ENCODE measurements at regions not wholly inside any gene's neighbourhood (a gene's known extent, or its start where the extent isn't known, plus 50 kb on each side); places are given as distances from the start of the nearest gene placed in this dataset.

- Histone ChIP-seq H3K27ac (no peak overlapping the region), H3K9me3 (no peaks in the 10 kb centered on the region), H3K36me3 (no peaks in the 10 kb centered on the region), H3K4me3 (replicated peaks in 1 of 3) (no peak overlapping the region), H3K27me3 (no peaks in the 10 kb centered on the region), H3K4me1 (no peaks in the 10 kb centered on the region)
- 86 to 90% methylated on average over 3 of the region's 3 CpGs for WGBS, 2 donors
- TF ChIP-seq POLR2A (IDR thresholded peaks at IDR 0.05) = no peak
- TF ChIP-seq, protein P1, sequence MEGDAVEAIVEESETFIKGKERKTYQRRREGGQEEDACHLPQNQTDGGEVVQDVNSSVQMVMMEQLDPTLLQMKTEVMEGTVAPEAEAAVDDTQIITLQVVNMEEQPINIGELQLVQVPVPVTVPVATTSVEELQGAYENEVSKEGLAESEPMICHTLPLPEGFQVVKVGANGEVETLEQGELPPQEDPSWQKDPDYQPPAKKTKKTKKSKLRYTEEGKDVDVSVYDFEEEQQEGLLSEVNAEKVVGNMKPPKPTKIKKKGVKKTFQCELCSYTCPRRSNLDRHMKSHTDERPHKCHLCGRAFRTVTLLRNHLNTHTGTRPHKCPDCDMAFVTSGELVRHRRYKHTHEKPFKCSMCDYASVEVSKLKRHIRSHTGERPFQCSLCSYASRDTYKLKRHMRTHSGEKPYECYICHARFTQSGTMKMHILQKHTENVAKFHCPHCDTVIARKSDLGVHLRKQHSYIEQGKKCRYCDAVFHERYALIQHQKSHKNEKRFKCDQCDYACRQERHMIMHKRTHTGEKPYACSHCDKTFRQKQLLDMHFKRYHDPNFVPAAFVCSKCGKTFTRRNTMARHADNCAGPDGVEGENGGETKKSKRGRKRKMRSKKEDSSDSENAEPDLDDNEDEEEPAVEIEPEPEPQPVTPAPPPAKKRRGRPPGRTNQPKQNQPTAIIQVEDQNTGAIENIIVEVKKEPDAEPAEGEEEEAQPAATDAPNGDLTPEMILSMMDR (IDR thresholded peaks at IDR 0.05) = no peak
- intact Hi-C loops (cut with DNase I) = no loop called here
- DNase-seq = no peak
Observed at GRCh38 chr6:55034752-55035151, 139.6 kb upstream of the HCRTR2 start.

- WGBS, 2 donors = 82 to 85% methylated on average over 3 of the region's 3 CpGs
- no peak for DNase-seq
- no peak overlapping the region for H3K4me3 ChIP-seq (replicated peaks in 1 of 3)
- intact Hi-C loops (cut with DNase I) = no loop called here
- no peak overlapping the region for H3K27ac ChIP-seq
- H3K4me1 ChIP-seq = no peaks in the 10 kb centered on the region
- H3K36me3 ChIP-seq = no peaks in the 10 kb centered on the region
- H3K9me3 ChIP-seq = no peaks in the 10 kb centered on the region
- TF ChIP-seq, protein P1 (IDR thresholded peaks at IDR 0.05) = no peak
- TF ChIP-seq POLR2A (IDR thresholded peaks at IDR 0.05) = no peak
- no peaks in the 10 kb centered on the region for H3K27me3 ChIP-seq
Observed at GRCh38 chr6:55040102-55040848, 134.0 kb upstream of the HCRTR2 start.

DNA sequence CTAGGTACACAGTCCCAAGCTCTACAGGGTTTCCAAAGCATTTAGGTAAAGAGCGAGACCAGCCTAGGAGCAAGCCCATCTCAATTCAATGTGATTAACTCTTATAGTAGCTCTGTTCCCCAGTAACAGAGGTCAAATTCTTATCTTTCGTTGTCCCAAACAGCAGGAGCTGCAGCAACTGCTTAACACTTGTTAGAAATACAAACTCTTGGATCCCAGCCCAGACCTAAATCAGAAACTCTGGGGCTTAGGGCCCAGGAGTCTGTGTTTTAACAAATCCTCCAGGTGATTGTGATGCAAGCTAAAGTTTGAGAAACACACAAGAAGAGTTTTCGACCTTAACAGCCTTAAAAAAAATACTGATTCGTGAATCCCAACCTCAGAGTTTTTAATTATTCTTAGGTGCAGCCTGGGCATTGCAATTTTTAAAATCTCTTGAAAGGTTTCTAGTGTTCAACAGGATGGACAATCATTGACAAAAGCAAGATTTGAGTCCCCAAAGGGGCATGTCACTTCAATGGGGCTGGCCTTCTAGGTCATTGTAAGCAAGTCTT, 127.4 kb upstream of the HCRTR2 start:
- Histone ChIP-seq H3K27ac (no peak overlapping the region), H3K36me3 (no peaks in the 10 kb centered on the region), H3K4me3 (replicated peaks in 1 of 3) (no peak overlapping the region), H3K27me3 (no peaks in the 10 kb centered on the region), H3K4me1 (no peaks in the 10 kb centered on the region), H3K9me3 (no peaks in the 10 kb centered on the region)
- WGBS, 2 donors = 31 to 35% methylated on average over 4 of the region's 4 CpGs
- DNase-seq = peak; percentile 25 to 39
- TF ChIP-seq, protein P1 (IDR thresholded peaks at IDR 0.05) = no peak
- no peak for TF ChIP-seq POLR2A (IDR thresholded peaks at IDR 0.05)
- intact Hi-C loops (cut with DNase I) = no loop called here

DNA sequence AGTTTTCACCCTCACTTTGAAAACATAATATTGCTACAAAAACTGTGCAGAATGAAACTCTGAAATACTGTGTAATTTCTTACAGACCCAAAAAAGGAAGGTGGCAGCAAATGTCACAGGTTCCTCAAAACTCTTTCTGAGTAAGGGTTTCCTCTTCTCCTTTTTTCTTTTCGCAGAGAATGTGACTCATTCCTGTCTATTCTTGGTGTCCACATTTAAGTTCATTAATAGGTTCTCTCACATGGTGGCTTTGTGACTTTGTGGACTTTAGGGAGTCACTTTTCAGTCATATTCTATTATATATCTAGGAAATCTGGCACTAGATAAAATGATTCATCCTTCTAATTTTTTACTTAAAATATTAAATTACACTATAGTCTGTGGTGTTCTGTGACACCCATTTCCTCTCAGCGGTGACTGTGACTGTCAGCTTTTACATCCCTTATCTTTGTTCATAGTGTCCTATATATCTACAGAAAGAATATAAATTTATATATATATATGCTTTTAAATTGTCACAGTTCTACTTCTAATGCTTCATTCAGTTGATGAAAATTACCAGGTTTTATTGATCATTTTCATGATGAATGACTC, 126.8 kb upstream of the HCRTR2 start:
- H3K36me3 ChIP-seq = no peaks in the 10 kb centered on the region
- H3K9me3 ChIP-seq = no peaks in the 10 kb centered on the region
- no peak overlapping the region for H3K27ac ChIP-seq
- no peaks in the 10 kb centered on the region for H3K4me1 ChIP-seq
- intact Hi-C loops (cut with DNase I) = no loop called here
- TF ChIP-seq POLR2A (IDR thresholded peaks at IDR 0.05) = no peak
- TF ChIP-seq, protein P1 (IDR thresholded peaks at IDR 0.05) = no peak
- WGBS, 2 donors = 73 to 75% methylated on average over 2 of the region's 2 CpGs
- no peak for DNase-seq
- H3K27me3 ChIP-seq = no peaks in the 10 kb centered on the region
- no peak overlapping the region for H3K4me3 ChIP-seq (replicated peaks in 1 of 3)

GRCh38 chr6:55049866-55050265, 124.4 kb upstream of the HCRTR2 start:
- TF ChIP-seq, protein P1 (IDR thresholded peaks at IDR 0.05) = no peak
- no peak for TF ChIP-seq POLR2A (IDR thresholded peaks at IDR 0.05)
- 94 to 98% methylated on average over 1 of the region's 1 CpG for WGBS, 2 donors
- Histone ChIP-seq H3K27me3 (no peaks in the 10 kb centered on the region), H3K36me3 (no peaks in the 10 kb centered on the region), H3K4me1 (no peaks in the 10 kb centered on the region), H3K27ac (no peak overlapping the region), H3K4me3 (replicated peaks in 1 of 3) (no peak overlapping the region), H3K9me3 (no peaks in the 10 kb centered on the region)
- no peak for DNase-seq
- intact Hi-C loops (cut with DNase I) = no loop called here
